B cell (primary cell): ENCODE measurements at regions not wholly inside any gene's neighbourhood (a gene's known extent, or its start where the extent isn't known, plus 50 kb on each side); places are given as distances from the start of the nearest gene placed in this dataset.

Experiments used
- ATAC-seq: fragments of 200-7000 bp; cut with Tn5 transposase; one replicate; pipeline ENCODE4 v1.10.0; 2021; ENCODE audit warnings: low read depth, mild to moderate bottlenecking, moderate number of reproducible peaks, moderate library complexity
- CTCF ChIA-PET: fragments of 350-600 bp; sonication (Branson Sonifier 250); formaldehyde crosslinking; loops from one replicate; lab custom pipeline; 2021; ENCODE audit warnings: antibody characterized with exemption, inconsistent platforms; lab: Charles Lee
- POLR2A ChIA-PET: fragments of 350-600 bp; sonication (Branson Sonifier 250); formaldehyde crosslinking; loops from one replicate; lab custom pipeline; 2021; ENCODE audit warnings: antibody characterized with exemption; lab: Charles Lee
- DNase-seq: peaks from one replicate; pipeline ENCODE4 v3.0.0; 2013
- H2AFZ ChIP-seq: 2 replicates; pipeline ENCODE4 v1.6.1; 2012; ENCODE audit warnings: mild to moderate bottlenecking, low read depth, low read length; ENCODE audit not compliant: insufficient read depth, poor library complexity, severe bottlenecking
- H3K27ac ChIP-seq, 2 donors: 1 replicate in 1 of 2; 2 replicates in 1 of 2; pipeline ENCODE4 v1.5.1; 2012 to 2013; ENCODE audit warnings: low read length in 2 of 2, mild to moderate bottlenecking in 2 of 2, moderate library complexity in 1 of 2
- H3K27me3 ChIP-seq, 4 experiments: fragments of 200-600 bp in 1 of 4; sonication (generic) in 1 of 4; replicated peaks in 1 of 4; 1 replicate in 2 of 4; 2 replicates in 2 of 4; pipeline versions ENCODE4 v1.6.1 to v1.7.0; 2013 to 2016; ENCODE audit warnings: low read length in 3 of 4, mild to moderate bottlenecking in 2 of 4, mixed read lengths in 1 of 4, moderate library complexity in 1 of 4; ENCODE audit not compliant: insufficient read depth in 4 of 4, control insufficient read depth in 3 of 4; ENCODE audit errors: control extremely low read depth in 1 of 4
- H3K36me3 ChIP-seq, 2 experiments: replicated peaks in 1 of 2; 1 replicate in 1 of 2; 2 replicates in 1 of 2; pipeline versions ENCODE4 v1.6.1 to v1.7.1; 2013; ENCODE audit warnings: low read length in 1 of 2; ENCODE audit not compliant: insufficient read depth in 2 of 2, control insufficient read depth in 1 of 2; ENCODE audit errors: control extremely low read depth in 1 of 2, extremely low read depth in 1 of 2
- H3K4me1 ChIP-seq, 2 donors: fragments of 200-600 bp in 1 of 2; sonication (generic) in 1 of 2; 1 replicate in 1 of 2; 2 replicates in 1 of 2; pipeline versions ENCODE4 v1.5.1 to v1.6.1; 2013 to 2017; ENCODE audit warnings: low read length in 2 of 2; ENCODE audit not compliant: control insufficient read depth in 2 of 2, insufficient read depth in 2 of 2
- H3K4me2 ChIP-seq: replicated peaks from 2 replicates; pipeline ENCODE3; 2012; ENCODE audit warnings: mild to moderate bottlenecking, low read depth, low read length; ENCODE audit not compliant: poor library complexity, severe bottlenecking
- H3K4me3 ChIP-seq, 5 experiments: fragments of 200-600 bp in 1 of 5; sonication (generic) in 1 of 5; 1 replicate in 3 of 5; 2 replicates in 2 of 5; pipeline versions ENCODE4 v1.5.1 to v1.7.0; 2011 to 2016; ENCODE audit warnings: low read length in 4 of 5, mild to moderate bottlenecking in 4 of 5, low read depth in 2 of 5, control low read depth in 1 of 5, moderate library complexity in 1 of 5; ENCODE audit not compliant: insufficient read depth in 1 of 5; ENCODE audit errors: control extremely low read depth in 1 of 5, extremely low read depth in 1 of 5
- H3K79me2 ChIP-seq: fragments of 200-600 bp; sonication (generic); one replicate; pipeline ENCODE4 v1.6.0; 2016; ENCODE audit warnings: low read length; ENCODE audit not compliant: control insufficient read depth, insufficient read depth
- H3K9ac ChIP-seq: fragments of 200-600 bp; sonication (generic); 2 replicates; pipeline ENCODE4 v1.6.1; 2017; ENCODE audit warnings: mild to moderate bottlenecking, low read length, moderate library complexity
- H3K9me3 ChIP-seq, 3 donors: one replicate each; pipeline versions ENCODE4 v1.6.1 to v1.7.1; 2013; ENCODE audit warnings: low read length in 2 of 3; ENCODE audit not compliant: control insufficient read depth in 2 of 3, insufficient read depth in 1 of 3; ENCODE audit errors: control extremely low read depth in 1 of 3
- H4K20me1 ChIP-seq: 2 replicates; pipeline ENCODE4 v1.6.0; 2012; ENCODE audit warnings: mild to moderate bottlenecking, low read length; ENCODE audit not compliant: insufficient read depth, control insufficient read depth, poor library complexity, severe bottlenecking
- H3K27ac Mint-ChIP-seq: one replicate; pipeline ENCODE4 v1.8.0; 2021; ENCODE audit warnings: mixed read lengths
- H3K27me3 Mint-ChIP-seq: one replicate; pipeline ENCODE4 v1.8.0; 2021; ENCODE audit warnings: mixed read lengths
- H3K4me1 Mint-ChIP-seq: one replicate; pipeline ENCODE4 v1.8.0; 2021; ENCODE audit warnings: mixed read lengths
- H3K4me3 Mint-ChIP-seq: one replicate; pipeline ENCODE4 v1.8.0; 2021; ENCODE audit warnings: mixed read lengths
- H3K9me3 Mint-ChIP-seq: one replicate; pipeline ENCODE4 v1.8.0; 2022; ENCODE audit warnings: mixed read lengths; ENCODE audit not compliant: insufficient read depth
- CTCF ChIP-seq: fragments of 200-600 bp; IDR thresholded peaks from one replicate; pipeline ENCODE4 v1.8.0; 2022; ENCODE audit warnings: antibody characterized with exemption, mild to moderate bottlenecking
- EZH2 ChIP-seq: IDR thresholded peaks from 2 replicates; pipeline ENCODE4 v1.6.1; 2012; ENCODE audit warnings: borderline replicate concordance, low read depth, mild to moderate bottlenecking, moderate library complexity, low read length; ENCODE audit not compliant: insufficient read depth, poor library complexity, severe bottlenecking
- WGBS: methylation state at CpG from one replicate; pipeline ENCODE4 v1.1.5; 2013; ENCODE audit warnings: missing lambda C conversion rate; ENCODE audit not compliant: insufficient coverage; 5-methylcytosine and 5-hydroxymethylcytosine counted together
- intact Hi-C: fragments of 100-400 bp; cut with micrococcal nuclease; formaldehyde crosslinking; loops from one replicate; pipeline ENCODE4 v1.10.0; 2022

- Histone ChIP-seq H3K4me1 (no peaks in the 10 kb centered on the region), H4K20me1 (no peaks in the 10 kb centered on the region), H2AFZ (no peak overlapping the region), H3K36me3 (no peaks in the 10 kb centered on the region), H3K4me3 (no peak overlapping the region), H3K4me2 (no peak overlapping the region), H3K27ac (no peak overlapping the region), H3K27me3 (no peaks in the 10 kb centered on the region), H3K79me2 (no peaks in the 10 kb centered on the region), H3K9ac (no peak overlapping the region), H3K9me3 (no peaks in the 10 kb centered on the region)
- Mint-ChIP-seq H3K4me1 (no peaks in the 10 kb centered on the region), H3K27me3 (peaks cover 4% of the 10 kb centered on the region), H3K9me3 (no peaks in the 10 kb centered on the region), H3K27ac (no peak overlapping the region), H3K4me3 (no peak overlapping the region)
- intact Hi-C loops: no loop called here
- CTCF ChIA-PET: no interaction called here
- POLR2A ChIA-PET: no interaction called here
- WGBS: no CpG with 5 or more reads among the region's 2 CpGs
- TF ChIP-seq EZH2 (no peak), CTCF (no peak)
- DNase-seq (no peak), ATAC-seq (no peak)
Observed at GRCh38 chr2:138235041-138235440, 266.5 kb upstream of the SPOPL start.

GRCh38 chr2:138236142-138236541, 265.4 kb upstream of the SPOPL start:
- H2AFZ ChIP-seq: no peak overlapping the region
- no peak overlapping the region for H3K4me3 ChIP-seq
- H3K9me3 ChIP-seq: no peaks in the 10 kb centered on the region
- POLR2A ChIA-PET: no interaction called here
- ATAC-seq (no peak), DNase-seq (no peak)
- no peaks in the 10 kb centered on the region for H3K27me3 ChIP-seq
- no peak overlapping the region for H3K4me3 Mint-ChIP-seq
- intact Hi-C loops: no loop called here
- H4K20me1 ChIP-seq: no peaks in the 10 kb centered on the region
- H3K4me2 ChIP-seq: no peak overlapping the region
- no peaks in the 10 kb centered on the region for H3K4me1 ChIP-seq
- H3K27me3 Mint-ChIP-seq: peaks cover 4% of the 10 kb centered on the region
- CTCF ChIA-PET: no interaction called here
- no peaks in the 10 kb centered on the region for H3K36me3 ChIP-seq
- WGBS: 89% methylated on average over 3 of the region's 6 CpGs
- no peak overlapping the region for H3K27ac ChIP-seq
- TF ChIP-seq EZH2: no peak
- TF ChIP-seq CTCF: no peak
- H3K4me1 Mint-ChIP-seq: no peaks in the 10 kb centered on the region
- H3K9me3 Mint-ChIP-seq: no peaks in the 10 kb centered on the region
- no peak overlapping the region for H3K27ac Mint-ChIP-seq
- no peaks in the 10 kb centered on the region for H3K79me2 ChIP-seq
- no peak overlapping the region for H3K9ac ChIP-seq
